Lung (tissue), 11 donors: ENCODE measurements at regions not wholly inside any gene's neighbourhood (a gene's known extent, or its start where the extent isn't known, plus 50 kb on each side); places are given as distances from the start of the nearest gene placed in this dataset.

Experiments
- ATAC-seq: fragments of 200-7000 bp; cut with Tn5 transposase; one replicate; pipeline ENCODE4 v1.9.1; 2020; ENCODE audit warnings: moderate number of reproducible peaks; ENCODE audit not compliant: insufficient read depth, low FRiP score
- DNase-seq, 3 donors: peaks; one replicate each; pipeline ENCODE4 v3.0.0-alpha.2; 2013 to 2017
- H3K27ac ChIP-seq, 2 donors: one replicate each; pipeline ENCODE4 v1.5.1; 2013; ENCODE audit warnings: mild to moderate bottlenecking in 2 of 2, moderate library complexity in 2 of 2, control low read depth in 1 of 2, inconsistent platforms in 1 of 2, low read depth in 1 of 2, low read length in 1 of 2
- H3K27me3 ChIP-seq, 3 donors: one replicate each; pipeline ENCODE4 v1.5.1; 2013; ENCODE audit warnings: low read length in 2 of 3; ENCODE audit not compliant: control insufficient read depth in 3 of 3, insufficient read depth in 3 of 3
- H3K36me3 ChIP-seq, 4 donors: one replicate each; pipeline ENCODE4 v1.5.1; 2013; ENCODE audit warnings: low read length in 4 of 4, mild to moderate bottlenecking in 1 of 4, moderate library complexity in 1 of 4; ENCODE audit not compliant: control insufficient read depth in 4 of 4, insufficient read depth in 4 of 4
- H3K4me1 ChIP-seq, 5 donors: one replicate each; pipeline ENCODE4 v1.5.1; 2013; ENCODE audit warnings: low read length in 5 of 5, mild to moderate bottlenecking in 2 of 5, moderate library complexity in 1 of 5; ENCODE audit not compliant: control insufficient read depth in 5 of 5, insufficient read depth in 5 of 5
- H3K4me3 ChIP-seq: one replicate; pipeline ENCODE4 v1.5.1; 2013; ENCODE audit warnings: mild to moderate bottlenecking, control low read depth, moderate library complexity
- H3K9ac ChIP-seq, 2 donors: one replicate each; pipeline ENCODE4 v1.5.1; 2013; ENCODE audit warnings: low read length in 2 of 2, control low read depth in 1 of 2; ENCODE audit not compliant: insufficient read depth in 1 of 2
- H3K9me3 ChIP-seq, 4 donors: one replicate each; pipeline ENCODE4 v1.5.1; 2013; ENCODE audit warnings: low read length in 3 of 4, mild to moderate bottlenecking in 1 of 4, moderate library complexity in 1 of 4; ENCODE audit not compliant: control insufficient read depth in 4 of 4, insufficient read depth in 3 of 4
- CTCF ChIP-seq: IDR thresholded peaks from 2 replicates; pipeline ENCODE4 v1.5.1; 2012; ENCODE audit warnings: mild to moderate bottlenecking; ENCODE audit errors: control extremely low read depth, extremely low read depth
- WGBS, 2 donors: extraction: QIAGEN DNeasy Blood & Tissue Kit; methylation state at CpG; one replicate each; pipeline ENCODE4 v1.1.7; 2013; 5-methylcytosine and 5-hydroxymethylcytosine counted together
- donor health status: control.
- donor health status: control.
- donor health status: Bipolar disorder and iron deficiency.
- donor health status: healthy.
- donor health status: DM: yes; HTN: yes; CAD: no.

DNA sequence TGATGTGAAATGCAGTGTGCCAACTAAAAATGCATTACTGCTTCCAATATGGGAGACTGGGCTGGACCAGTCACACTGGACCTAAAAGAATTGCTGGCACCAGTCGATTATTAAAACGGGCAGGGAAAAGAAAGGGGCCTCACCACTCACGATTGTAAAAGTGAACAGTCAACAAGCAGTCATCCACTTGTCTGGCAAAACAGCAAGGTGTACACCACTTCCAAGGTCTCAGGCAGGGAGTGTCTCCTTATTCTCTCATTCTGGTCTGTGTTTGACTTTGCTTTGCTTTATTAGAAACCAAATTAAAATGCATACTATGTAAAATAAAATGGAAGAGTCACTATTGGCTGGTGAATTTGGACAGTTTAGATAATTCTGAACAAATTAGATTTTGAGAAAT is 57.8 kb upstream of the TRPM3 start:
- H3K9me3 ChIP-seq = no peaks in the 10 kb centered on the region
- no peaks in the 10 kb centered on the region for H3K36me3 ChIP-seq
- no peak overlapping the region for H3K9ac ChIP-seq
- no peaks in the 10 kb centered on the region for H3K4me1 ChIP-seq
- 54 to 76% methylated on average over 3 of the region's 3 CpGs for WGBS, 2 donors
- H3K4me3 ChIP-seq = no peak overlapping the region
- no peak for ATAC-seq
- no peak overlapping the region for H3K27ac ChIP-seq
- H3K27me3 ChIP-seq = no peaks in the 10 kb centered on the region
- no peak for DNase-seq
- no peak for TF ChIP-seq CTCF

DNA sequence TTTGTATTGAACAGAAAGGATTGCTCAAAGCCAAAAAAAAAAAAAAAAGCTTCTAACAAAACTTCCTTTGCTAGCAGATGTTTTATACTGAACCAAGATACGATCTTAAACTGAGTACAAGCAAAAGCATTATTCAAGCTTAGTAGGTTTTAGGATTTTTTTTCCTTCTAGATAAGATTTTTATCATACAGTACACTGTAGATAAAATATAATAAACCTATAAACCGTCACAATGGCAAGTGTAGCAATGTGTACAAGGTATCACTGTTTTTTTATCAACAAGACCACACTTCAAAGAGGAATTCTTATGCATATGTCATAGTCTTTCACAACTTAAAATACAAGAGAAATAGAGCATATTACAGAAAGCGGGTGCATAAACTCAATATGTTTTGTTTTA is 56.5 kb upstream of the TRPM3 start:
- H3K27ac ChIP-seq = no peak overlapping the region
- H3K4me1 ChIP-seq = no peaks in the 10 kb centered on the region
- DNase-seq (no peak), ATAC-seq (no peak)
- TF ChIP-seq CTCF = no peak
- H3K9me3 ChIP-seq = no peaks in the 10 kb centered on the region
- WGBS, 2 donors = 48 to 54% methylated on average over 3 of the region's 3 CpGs
- no peak overlapping the region for H3K4me3 ChIP-seq
- H3K36me3 ChIP-seq = no peaks in the 10 kb centered on the region
- no peaks in the 10 kb centered on the region for H3K27me3 ChIP-seq
- no peak overlapping the region for H3K9ac ChIP-seq

- ATAC-seq (no peak), DNase-seq (no peak)
- WGBS, 2 donors = 68 to 72% methylated on average over 9 of the region's 9 CpGs
- H3K4me1 ChIP-seq = no peaks in the 10 kb centered on the region
- no peak overlapping the region for H3K4me3 ChIP-seq
- H3K9me3 ChIP-seq = peaks cover 0 to 2% (median 0%) of the 10 kb centered on the region in 4 donors
- no peak for TF ChIP-seq CTCF
- no peak overlapping the region for H3K27ac ChIP-seq
- no peaks in the 10 kb centered on the region for H3K27me3 ChIP-seq
- H3K9ac ChIP-seq = no peak overlapping the region
- no peaks in the 10 kb centered on the region for H3K36me3 ChIP-seq
Measured at GRCh38 chr9:71171517-71171916, 50.1 kb upstream of the TRPM3 start.
